ENCODE measurements at regions not wholly inside any gene's neighbourhood (a gene's known extent, or its start where the extent isn't known, plus 50 kb on each side); places are given as distances from the start of the nearest gene placed in this dataset.

DNA sequence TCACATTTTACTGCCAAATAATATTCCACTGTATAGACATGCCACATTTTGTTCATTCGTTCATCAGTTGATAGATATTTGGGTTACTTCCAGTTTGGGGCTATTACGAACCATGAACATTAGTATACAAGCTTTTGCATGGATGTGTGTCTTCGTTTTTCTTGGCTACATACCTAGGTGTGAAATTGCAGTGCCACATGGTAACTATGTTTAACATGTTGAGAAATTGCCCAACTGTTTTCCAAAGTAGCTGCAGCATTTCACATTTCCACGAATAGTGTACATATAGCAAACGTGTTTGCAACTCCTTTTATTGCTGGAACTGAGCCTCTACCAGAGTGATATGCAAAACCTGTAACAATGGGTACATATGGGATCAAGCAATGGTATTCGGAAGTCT, 221.5 kb downstream of the VEGFC start:
- TF ChIP-seq, protein P1, sequence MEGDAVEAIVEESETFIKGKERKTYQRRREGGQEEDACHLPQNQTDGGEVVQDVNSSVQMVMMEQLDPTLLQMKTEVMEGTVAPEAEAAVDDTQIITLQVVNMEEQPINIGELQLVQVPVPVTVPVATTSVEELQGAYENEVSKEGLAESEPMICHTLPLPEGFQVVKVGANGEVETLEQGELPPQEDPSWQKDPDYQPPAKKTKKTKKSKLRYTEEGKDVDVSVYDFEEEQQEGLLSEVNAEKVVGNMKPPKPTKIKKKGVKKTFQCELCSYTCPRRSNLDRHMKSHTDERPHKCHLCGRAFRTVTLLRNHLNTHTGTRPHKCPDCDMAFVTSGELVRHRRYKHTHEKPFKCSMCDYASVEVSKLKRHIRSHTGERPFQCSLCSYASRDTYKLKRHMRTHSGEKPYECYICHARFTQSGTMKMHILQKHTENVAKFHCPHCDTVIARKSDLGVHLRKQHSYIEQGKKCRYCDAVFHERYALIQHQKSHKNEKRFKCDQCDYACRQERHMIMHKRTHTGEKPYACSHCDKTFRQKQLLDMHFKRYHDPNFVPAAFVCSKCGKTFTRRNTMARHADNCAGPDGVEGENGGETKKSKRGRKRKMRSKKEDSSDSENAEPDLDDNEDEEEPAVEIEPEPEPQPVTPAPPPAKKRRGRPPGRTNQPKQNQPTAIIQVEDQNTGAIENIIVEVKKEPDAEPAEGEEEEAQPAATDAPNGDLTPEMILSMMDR (IDR thresholded peaks at IDR 0.05) = no peak
- TF ChIP-seq POLR2A (IDR thresholded peaks at IDR 0.05) = no peak

All from thyroid gland (tissue), 4 donors.